PC-9 (cell line): ENCODE measurements at regions not wholly inside any gene's neighbourhood (a gene's known extent, or its start where the extent isn't known, plus 50 kb on each side); places are given as distances from the start of the nearest gene placed in this dataset.

ENCODE experiments used
- CTCF ChIP-seq: fragments of 200-600 bp; sonication (generic); conservative IDR thresholded peaks from 2 replicates; pipeline ENCODE4 v1.6.1; 2017; ENCODE audit warnings: mixed run types, antibody characterized with exemption, mild to moderate bottlenecking, moderate library complexity
- EZH2 ChIP-seq: fragments of 200-600 bp; sonication (generic); IDR thresholded peaks from 2 replicates; pipeline ENCODE4 v1.8.0; 2017; ENCODE audit warnings: antibody characterized with exemption, low read depth

- TF ChIP-seq CTCF (no peak), EZH2 (no peak)
These were observed 159.9 kb upstream of the TOP1 start for GRCh38 chr20:40868551-40869217.
